SK-N-SH (cell line): ENCODE measurements at regions not wholly inside any gene's neighbourhood (a gene's known extent, or its start where the extent isn't known, plus 50 kb on each side); places are given as distances from the start of the nearest gene placed in this dataset.

Experiments
- CTCF ChIA-PET: fragments of 300-600, 350-600 bp; formaldehyde crosslinking; extraction: SDS; loops from one replicate; lab custom pipeline; 2021; lab: Yijun Ruan, JAX
- POLR2A ChIA-PET: fragments of 350-600 bp; sonication (Branson Sonifier 250); formaldehyde crosslinking; extraction: SDS; loops from one replicate; lab custom pipeline; 2020; ENCODE audit warnings: antibody characterized with exemption, inconsistent platforms; lab: Yijun Ruan, JAX
- DNase-seq: peaks from one replicate; pipeline ENCODE4 v3.0.0; 2012
- H2AFZ ChIP-seq: fragments of 200-600 bp; sonication (generic); 2 replicates; pipeline ENCODE4 v1.8.1; 2016; ENCODE audit warnings: antibody characterized with exemption, mild to moderate bottlenecking, low read depth
- H3F3A ChIP-seq: fragments of 200-600 bp; sonication (generic); replicated peaks from 2 replicates; pipeline ENCODE3; 2016; ENCODE audit warnings: antibody characterized with exemption, mild to moderate bottlenecking; ENCODE audit not compliant: insufficient read depth
- H3K27ac ChIP-seq, 2 experiments: fragments of 200-500 bp in 1 of 2; fragments of 200-600 bp in 1 of 2; sonication (Bioruptor generic) in 1 of 2; sonication (generic), shearing (Covaris generic) in 1 of 2; 2 replicates each; pipeline versions ENCODE4 v1.5.1 to v1.6.1; 2014 to 2016; ENCODE audit warnings: low read depth in 2 of 2, inconsistent platforms in 1 of 2, low read length in 1 of 2, mild to moderate bottlenecking in 1 of 2, mixed read lengths in 1 of 2
- H3K27me3 ChIP-seq: fragments of 200-600 bp; sonication (generic), shearing (Covaris generic); 2 replicates; pipeline ENCODE4 v1.6.1; 2016; ENCODE audit warnings: mixed run types; ENCODE audit not compliant: insufficient read depth
- H3K36me3 ChIP-seq, 2 experiments: fragments of 200-500 bp in 1 of 2; fragments of 200-600 bp in 1 of 2; sonication (Bioruptor generic) in 1 of 2; sonication (generic) in 1 of 2; replicated peaks in 1 of 2; 2 replicates each; pipeline versions ENCODE3 to v1.5.1; 2014 to 2016; ENCODE audit warnings: low read length in 1 of 2, mild to moderate bottlenecking in 1 of 2; ENCODE audit not compliant: insufficient read depth in 2 of 2, control insufficient read depth in 1 of 2
- H3K4me1 ChIP-seq, 2 experiments: fragments of 200-500 bp in 1 of 2; fragments of 200-600 bp in 1 of 2; sonication (Bioruptor generic) in 1 of 2; sonication (generic), shearing (Covaris generic) in 1 of 2; 2 replicates each; pipeline versions ENCODE4 v1.5.1 to v1.6.1; 2014 to 2016; ENCODE audit warnings: low read depth in 1 of 2, low read length in 1 of 2, mixed run types in 1 of 2; ENCODE audit not compliant: insufficient read depth in 2 of 2, control insufficient read depth in 1 of 2
- H3K4me2 ChIP-seq: fragments of 200-600 bp; sonication (generic), shearing (Covaris generic); 2 replicates; pipeline ENCODE4 v1.6.1; 2017; ENCODE audit warnings: mixed run types
- H3K4me3 ChIP-seq, 2 experiments: fragments of 200-500 bp in 1 of 2; fragments of 200-600 bp in 1 of 2; sonication (Bioruptor generic) in 1 of 2; sonication (generic), shearing (Covaris generic) in 1 of 2; 2 replicates each; pipeline versions ENCODE4 v1.5.1 to v1.8.1; 2014 to 2016; ENCODE audit warnings: low read depth in 2 of 2, inconsistent platforms in 1 of 2, low read length in 1 of 2, mild to moderate bottlenecking in 1 of 2, mixed read lengths in 1 of 2, moderate library complexity in 1 of 2
- H3K79me2 ChIP-seq: fragments of 200-600 bp; sonication (generic); 2 replicates; pipeline ENCODE4 v1.8.1; 2017; ENCODE audit warnings: mild to moderate bottlenecking; ENCODE audit not compliant: insufficient read depth
- H3K9ac ChIP-seq: fragments of 200-600 bp; sonication (generic); 2 replicates; pipeline ENCODE4 v1.6.1; 2017; ENCODE audit warnings: mixed run types
- H3K9me2 ChIP-seq: fragments of 200-600 bp; sonication (generic); 2 replicates; pipeline ENCODE4 v1.6.1; 2017; ENCODE audit warnings: mixed run types
- H3K9me3 ChIP-seq: fragments of 200-600 bp; sonication (generic); 2 replicates; pipeline ENCODE4 v1.6.1; 2017; ENCODE audit warnings: mixed run types, mild to moderate bottlenecking, moderate library complexity
- H4K20me1 ChIP-seq: fragments of 200-600 bp; sonication (generic); 2 replicates; pipeline ENCODE4 v1.6.1; 2017; ENCODE audit warnings: mild to moderate bottlenecking, mixed run types; ENCODE audit not compliant: insufficient read depth
- ELF1 ChIP-seq: IDR thresholded peaks from 2 replicates; pipeline ENCODE4 v1.4.0; 2012
- FOSL2 ChIP-seq: IDR thresholded peaks from 2 replicates; pipeline ENCODE4 v1.4.0; 2012; ENCODE audit warnings: low read depth, mild to moderate bottlenecking, moderate library complexity, borderline replicate concordance
- FOXJ3 ChIP-seq: sonication (generic); formaldehyde crosslinking; IDR thresholded peaks from 2 replicates; pipeline ENCODE4 v1.5.1; 2020; ENCODE audit warnings: mild to moderate bottlenecking, missing genetic modification reagents
- FOXM1 ChIP-seq: IDR thresholded peaks from 2 replicates; pipeline ENCODE4 v1.4.0; 2012; ENCODE audit warnings: low read depth, mild to moderate bottlenecking
- MEF2A ChIP-seq: IDR thresholded peaks from 2 replicates; pipeline ENCODE4 v1.4.0; 2012; ENCODE audit warnings: low read depth, borderline replicate concordance
- NRF1 ChIP-seq: IDR thresholded peaks from 2 replicates; pipeline ENCODE4 v1.6.1; 2012; ENCODE audit warnings: low read depth, mild to moderate bottlenecking, low read length
- POLR2AphosphoS5 ChIP-seq: IDR thresholded peaks from 2 replicates; pipeline ENCODE4 v1.6.1; 2012; ENCODE audit warnings: low read depth, low read length
- RCOR1 ChIP-seq: fragments of 150-350 bp; IDR thresholded peaks from 2 replicates; pipeline ENCODE4 v1.6.1; 2017; ENCODE audit warnings: antibody characterized with exemption, low read length
- REST ChIP-seq: IDR thresholded peaks from 2 replicates; pipeline ENCODE4 v1.6.1; 2012; ENCODE audit warnings: mild to moderate bottlenecking, low read depth, low read length, moderate library complexity
- RFX5 ChIP-seq: IDR thresholded peaks from 2 replicates; pipeline ENCODE4 v1.6.1; 2012; ENCODE audit warnings: mild to moderate bottlenecking, improper control_type of control experiment, low read length
- RXRA ChIP-seq: IDR thresholded peaks from 2 replicates; pipeline ENCODE4 v1.4.0; 2012; ENCODE audit warnings: low read depth, mild to moderate bottlenecking, borderline replicate concordance
- TAF1 ChIP-seq: IDR thresholded peaks from 2 replicates; pipeline ENCODE4 v1.6.1; 2012; ENCODE audit warnings: low read depth, mild to moderate bottlenecking, low read length, moderate library complexity, borderline replicate concordance
- TCF12 ChIP-seq: IDR thresholded peaks from 2 replicates; pipeline ENCODE4 v1.4.0; 2012
- TEAD4 ChIP-seq: IDR thresholded peaks from 2 replicates; pipeline ENCODE4 v1.4.0; 2012; ENCODE audit warnings: mild to moderate bottlenecking, borderline replicate concordance; ENCODE audit not compliant: insufficient read depth
- USF1 ChIP-seq: IDR thresholded peaks from 2 replicates; pipeline ENCODE4 v1.4.0; 2012; ENCODE audit warnings: low read depth, borderline replicate concordance
- ZBTB33 ChIP-seq: IDR thresholded peaks from 2 replicates; pipeline ENCODE4 v1.4.0; 2012; ENCODE audit warnings: low read depth, borderline replicate concordance
- WGBS: methylation state at CpG from one replicate; pipeline ENCODE4 v1.1.6; 2017; ENCODE audit warnings: low lambda C conversion rate; 5-methylcytosine and 5-hydroxymethylcytosine counted together
- TF ChIP-seq, protein P1 (sequence below): fragments of 150-350 bp; IDR thresholded peaks from 2 replicates; pipeline ENCODE4 v1.6.1; 2017; ENCODE audit warnings: antibody characterized with exemption, low read length, low read depth, borderline replicate concordance
- TF ChIP-seq, protein P2 (sequence below): fragments of 150-350 bp; IDR thresholded peaks from 2 replicates; pipeline ENCODE4 v1.6.1; 2016; ENCODE audit warnings: mild to moderate bottlenecking, low read depth, low read length

DNA sequence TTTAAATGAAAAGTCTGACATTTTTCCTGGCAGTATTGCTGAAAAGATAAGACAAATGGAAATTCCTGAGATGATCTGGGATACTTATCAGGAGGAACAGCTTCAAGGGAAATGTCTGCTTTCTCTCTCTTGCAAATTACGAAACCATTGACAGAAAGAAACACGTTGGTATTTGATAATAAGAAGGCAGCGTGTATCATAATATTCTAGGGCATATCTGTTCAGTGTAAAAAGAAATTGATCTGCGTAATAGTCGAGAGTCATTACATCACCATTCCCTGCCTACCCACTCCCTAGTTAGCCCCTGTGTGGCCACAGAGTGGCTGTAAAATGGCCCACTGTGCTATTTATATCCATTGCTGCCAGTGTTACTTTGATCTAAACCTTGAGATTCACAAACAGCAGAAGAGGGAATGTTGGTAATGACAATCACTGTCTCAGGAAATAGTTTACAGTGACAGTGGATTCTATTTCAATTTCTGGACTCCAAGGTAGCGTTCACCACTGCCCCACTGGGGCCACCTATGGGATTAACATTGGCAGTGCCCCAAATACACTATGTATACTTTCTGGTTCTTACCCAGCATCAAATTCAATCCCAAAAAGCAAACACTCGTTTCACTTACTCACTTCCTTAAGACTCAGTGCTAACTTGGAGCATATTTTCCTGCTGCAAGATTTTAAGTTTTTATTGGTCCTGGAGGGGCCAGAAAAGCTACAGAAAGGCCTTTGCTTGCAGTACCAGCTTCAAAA is 133.4 kb upstream of the GAS1 start (continued):
- TF ChIP-seq RCOR1 (peak; percentile 98), FOSL2 (peak; percentile 14; the same call in 1 of the 2 replicates), NRF1 (no peak), TEAD4 (peak; percentile 96), RXRA (no peak), TCF12 (peak; percentile 99), ZBTB33 (no peak; the same call in 1 of the 2 replicates), POLR2AphosphoS5 (peak; percentile 97), ELF1 (no peak), MEF2A (peak; percentile 61; the same call in 1 of the 2 replicates), REST (no peak)
- TF ChIP-seq, protein P1, sequence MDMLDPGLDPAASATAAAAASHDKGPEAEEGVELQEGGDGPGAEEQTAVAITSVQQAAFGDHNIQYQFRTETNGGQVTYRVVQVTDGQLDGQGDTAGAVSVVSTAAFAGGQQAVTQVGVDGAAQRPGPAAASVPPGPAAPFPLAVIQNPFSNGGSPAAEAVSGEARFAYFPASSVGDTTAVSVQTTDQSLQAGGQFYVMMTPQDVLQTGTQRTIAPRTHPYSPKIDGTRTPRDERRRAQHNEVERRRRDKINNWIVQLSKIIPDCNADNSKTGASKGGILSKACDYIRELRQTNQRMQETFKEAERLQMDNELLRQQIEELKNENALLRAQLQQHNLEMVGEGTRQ = no peak

DNA sequence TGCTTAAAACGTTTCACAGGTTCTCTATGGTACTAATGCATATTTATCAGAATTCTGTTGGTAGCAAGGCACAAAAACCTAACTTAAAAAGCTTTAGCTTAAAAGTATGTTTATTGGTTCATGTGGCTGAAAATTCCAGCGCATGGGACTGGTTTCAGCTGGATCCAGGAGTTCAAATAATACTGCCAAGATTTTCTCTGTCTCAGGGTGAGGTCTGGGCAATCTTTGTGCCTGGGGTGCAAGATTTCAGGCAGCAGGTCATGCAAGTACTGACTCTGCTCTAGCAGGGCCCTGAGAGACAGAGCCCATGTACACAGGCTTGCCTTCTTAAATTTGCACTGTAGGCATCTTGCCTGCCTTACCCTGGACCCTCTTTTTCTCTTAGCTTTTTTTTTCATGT is 134.2 kb upstream of the GAS1 start:
- Histone ChIP-seq H3K9me2 (no peaks in the 10 kb centered on the region), H2AFZ (no peak overlapping the region), H3K9ac (no peak overlapping the region), H3K4me3 (no peak overlapping the region), H3K27ac (peak overlapping the region in 1 of 2 experiments; percentile 89; a peak in 1 of 4 replicates), H3K4me2 (no peak overlapping the region), H3K4me1 (peaks cover 6 to 7% of the 10 kb centered on the region in 2 experiments; a peak in 3 of 4 replicates), H3F3A (no peaks in the 10 kb centered on the region), H3K79me2 (no peaks in the 10 kb centered on the region), H4K20me1 (no peaks in the 10 kb centered on the region), H3K27me3 (no peaks in the 10 kb centered on the region), H3K36me3 (no peaks in the 10 kb centered on the region), H3K9me3 (no peaks in the 10 kb centered on the region)
- WGBS = 76% methylated on average over 2 of the region's 2 CpGs
- CTCF ChIA-PET = interaction anchor here (0.6 to 1.9 kb wide), 18 partner anchors 10 to 667 kb away, joined by 3 to 14 read pairs (median 3); partner anchors contain the start of gene GAS1
- no peak for TF ChIP-seq RFX5
- TF ChIP-seq RCOR1 = no peak
- TF ChIP-seq, protein P1 = no peak
- TF ChIP-seq NRF1 = no peak
- TF ChIP-seq TAF1 = no peak
- TF ChIP-seq, protein P2, sequence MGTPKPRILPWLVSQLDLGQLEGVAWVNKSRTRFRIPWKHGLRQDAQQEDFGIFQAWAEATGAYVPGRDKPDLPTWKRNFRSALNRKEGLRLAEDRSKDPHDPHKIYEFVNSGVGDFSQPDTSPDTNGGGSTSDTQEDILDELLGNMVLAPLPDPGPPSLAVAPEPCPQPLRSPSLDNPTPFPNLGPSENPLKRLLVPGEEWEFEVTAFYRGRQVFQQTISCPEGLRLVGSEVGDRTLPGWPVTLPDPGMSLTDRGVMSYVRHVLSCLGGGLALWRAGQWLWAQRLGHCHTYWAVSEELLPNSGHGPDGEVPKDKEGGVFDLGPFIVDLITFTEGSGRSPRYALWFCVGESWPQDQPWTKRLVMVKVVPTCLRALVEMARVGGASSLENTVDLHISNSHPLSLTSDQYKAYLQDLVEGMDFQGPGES = no peak
- TF ChIP-seq FOXJ3 (CRISPR knock-in tag) = no peak
- no peak for TF ChIP-seq TEAD4
- TF ChIP-seq FOXM1 = no peak
- no peak for TF ChIP-seq FOSL2
- no peak for TF ChIP-seq MEF2A
- no peak for TF ChIP-seq POLR2AphosphoS5
- no peak for TF ChIP-seq USF1
- TF ChIP-seq TCF12 = no peak
- DNase-seq = no peak
- POLR2A ChIA-PET = no interaction called here
